ENCODE measurements at regions not wholly inside any gene's neighbourhood (a gene's known extent, or its start where the extent isn't known, plus 50 kb on each side); places are given as distances from the start of the nearest gene placed in this dataset.

GRCh38 chr4:32268863-32269262, 1548.7 kb downstream of the PCDH7 start:
- Histone ChIP-seq H3K4me1 (ENCODE audit: control insufficient read depth, insufficient read depth, low read length) (no peaks in the 10 kb centered on the region), H3K4me3 (ENCODE audit: low read depth in 2 of 2, low read length in 2 of 2) (no peak overlapping the region), H3K9me3 (ENCODE audit: control insufficient read depth, insufficient read depth, low read depth, low read length) (no peaks in the 10 kb centered on the region), H3K27ac (ENCODE audit: low read length) (no peak overlapping the region), H3K36me3 (ENCODE audit: control insufficient read depth, insufficient read depth, low read length) (no peaks in the 10 kb centered on the region), H3K27me3 (ENCODE audit: control insufficient read depth, insufficient read depth, low read length) (no peaks in the 10 kb centered on the region)
- DNase-seq (ENCODE audit: low read depth, low spot score), result no peak
- ATAC-seq, result no peak
- in situ Hi-C loops (cut with HindIII; ENCODE audit: low pct_unique_long_range_greater_than_20kb, low sequenced_read_pairs) (no loop called here), intact Hi-C loops (cut with micrococcal nuclease; ENCODE audit: unreplicated experiment) (no loop called here)
- TF ChIP-seq POLR2AphosphoS5 (IDR thresholded peaks at IDR 0.05; ENCODE audit: low read depth, low read length) (no peak), REST (IDR thresholded peaks at IDR 0.05; ENCODE audit: insufficient read depth in 1 of 2, low read depth in 2 of 2, low read length in 1 of 2) (no peak), CTCF (IDR thresholded peaks at IDR 0.05) (no peak; the same call in 1 of the 2 replicates), SIN3A (IDR thresholded peaks at IDR 0.05; ENCODE audit: borderline replicate concordance, insufficient read depth, low read depth, low read length) (no peak), TCF7L2 (IDR thresholded peaks at IDR 0.05; ENCODE audit: low read depth, low read length) (no peak)
- no TSS peak for BruUV-seq (replicated peaks)
- ChIA-PET CTCF (no interaction called here), POLR2A (interaction anchor here (0.6 kb wide), 1 partner anchor 21 kb away, joined by 4 read pairs; no protein-coding TSS in a partner anchor)

GRCh38 chr4:32290102-32290501, 1569.9 kb downstream of the PCDH7 start:
- no peak for DNase-seq (ENCODE audit: low read depth, low spot score)
- Histone ChIP-seq H3K4me3 (ENCODE audit: low read depth in 2 of 2, low read length in 2 of 2) (no peak overlapping the region), H3K36me3 (ENCODE audit: control insufficient read depth, insufficient read depth, low read length) (no peaks in the 10 kb centered on the region), H3K9me3 (ENCODE audit: control insufficient read depth, insufficient read depth, low read depth, low read length) (peaks cover 4% of the 10 kb centered on the region; the same call in 1 of the 2 replicates), H3K27me3 (ENCODE audit: control insufficient read depth, insufficient read depth, low read length) (no peaks in the 10 kb centered on the region), H3K4me1 (ENCODE audit: control insufficient read depth, insufficient read depth, low read length) (no peaks in the 10 kb centered on the region), H3K27ac (ENCODE audit: low read length) (no peak overlapping the region)
- POLR2A ChIA-PET, result interaction anchor here (0.7 kb wide), 1 partner anchor 21 kb away, joined by 4 read pairs; no protein-coding TSS in a partner anchor
- no peak for TF ChIP-seq SIN3A (IDR thresholded peaks at IDR 0.05; ENCODE audit: borderline replicate concordance, insufficient read depth, low read depth, low read length)
- intact Hi-C loops (cut with micrococcal nuclease; ENCODE audit: unreplicated experiment), result no loop called here
- CTCF ChIA-PET, result no interaction called here
- in situ Hi-C loops (cut with HindIII; ENCODE audit: low pct_unique_long_range_greater_than_20kb, low sequenced_read_pairs), result no loop called here
- no peak for ATAC-seq
- no TSS peak for BruUV-seq (replicated peaks)

- ATAC-seq (no peak), DNase-seq (ENCODE audit: low read depth, low spot score) (no peak)
- ChIA-PET POLR2A (no interaction called here), CTCF (no interaction called here)
- H3K27ac ChIP-seq (ENCODE audit: low read length), result no peak overlapping the region
- intact Hi-C loops (cut with micrococcal nuclease; ENCODE audit: unreplicated experiment) (no loop called here), in situ Hi-C loops (cut with HindIII; ENCODE audit: low pct_unique_long_range_greater_than_20kb, low sequenced_read_pairs) (no loop called here)
- TF ChIP-seq SIN3A (IDR thresholded peaks at IDR 0.05; ENCODE audit: borderline replicate concordance, insufficient read depth, low read depth, low read length) (no peak), POLR2AphosphoS5 (IDR thresholded peaks at IDR 0.05; ENCODE audit: low read depth, low read length) (no peak), REST (IDR thresholded peaks at IDR 0.05; ENCODE audit: insufficient read depth in 1 of 2, low read depth in 2 of 2, low read length in 1 of 2) (no peak), CTCF (IDR thresholded peaks at IDR 0.05) (no peak), TCF7L2 (IDR thresholded peaks at IDR 0.05; ENCODE audit: low read depth, low read length) (no peak)
- no peak overlapping the region for H3K4me3 ChIP-seq (ENCODE audit: low read depth in 2 of 2, low read length in 2 of 2)
- H3K36me3 ChIP-seq (ENCODE audit: control insufficient read depth, insufficient read depth, low read length), result no peaks in the 10 kb centered on the region
- H3K27me3 ChIP-seq (ENCODE audit: control insufficient read depth, insufficient read depth, low read length), result no peaks in the 10 kb centered on the region
- no peaks in the 10 kb centered on the region for H3K4me1 ChIP-seq (ENCODE audit: control insufficient read depth, insufficient read depth, low read length)
- H3K9me3 ChIP-seq (ENCODE audit: control insufficient read depth, insufficient read depth, low read depth, low read length), result no peaks in the 10 kb centered on the region
- no TSS peak for BruUV-seq (replicated peaks)
Observed at GRCh38 chr4:32318926-32319325, 1598.8 kb downstream of the PCDH7 start.

Measured in Panc1 (cell line).